ENCODE measurements at regions not wholly inside any gene's neighbourhood (a gene's known extent, or its start where the extent isn't known, plus 50 kb on each side); places are given as distances from the start of the nearest gene placed in this dataset.

- Histone ChIP-seq H3K36me3 (ENCODE audit: control insufficient read depth in 2 of 4, insufficient read depth in 4 of 4, low read length in 3 of 4) (no peaks in the 10 kb centered on the region), H3K23me2 (ENCODE audit: low read depth, low read length) (no peaks in the 10 kb centered on the region), H3K4me1 (replicated peaks in 1 of 4; ENCODE audit: control insufficient read depth in 3 of 4, insufficient read depth in 4 of 4, low read length in 3 of 4) (no peaks in the 10 kb centered on the region), H3K9ac (replicated peaks in 1 of 4; ENCODE audit: extremely low read depth in 1 of 4, low read depth in 3 of 4, low read length in 3 of 4) (no peak overlapping the region), H3K56ac (replicated peaks; ENCODE audit: insufficient read length, low read depth, low read length) (no peak overlapping the region), H3K27me3 (replicated peaks in 1 of 4; ENCODE audit: control insufficient read depth in 3 of 4, extremely low read depth in 1 of 4, insufficient read depth in 3 of 4, low read length in 3 of 4) (no peaks in the 10 kb centered on the region), H2BK12ac (ENCODE audit: low read depth, low read length) (no peak overlapping the region), H2AK5ac (ENCODE audit: low read depth, low read length) (no peak overlapping the region), H3K4me2 (ENCODE audit: insufficient read depth in 1 of 2, low read depth in 2 of 2, low read length in 2 of 2) (no peak overlapping the region), H4K8ac (ENCODE audit: extremely low read depth, insufficient read depth, low read length) (no peak overlapping the region), H4K5ac (ENCODE audit: insufficient read length, low read depth, low read length) (no peak overlapping the region), H2BK120ac (replicated peaks; ENCODE audit: low read depth, low read length) (no peak overlapping the region), H3K23ac (ENCODE audit: insufficient read length) (no peak overlapping the region), H2BK15ac (ENCODE audit: low read length) (no peak overlapping the region), H2BK5ac (ENCODE audit: low read depth, low read length) (no peak overlapping the region), H3K79me2 (ENCODE audit: control insufficient read depth in 1 of 2, insufficient read depth in 2 of 2, low read length in 2 of 2) (no peaks in the 10 kb centered on the region), H3K18ac (ENCODE audit: extremely low read depth, low read length) (no peak overlapping the region), H4K91ac (replicated peaks; ENCODE audit: insufficient read length, low read length) (no peak overlapping the region), H3K9me3 (ENCODE audit: insufficient read depth in 2 of 2, low read depth in 1 of 2, low read length in 1 of 2) (no peaks in the 10 kb centered on the region), H4K20me1 (replicated peaks in 1 of 2; ENCODE audit: control insufficient read depth in 1 of 2, insufficient read depth in 2 of 2, low read length in 2 of 2) (no peaks in the 10 kb centered on the region), H3K79me1 (ENCODE audit: low read depth, low read length) (no peaks in the 10 kb centered on the region), H3K14ac (ENCODE audit: insufficient read length) (no peak overlapping the region), H3K4me3 (ENCODE audit: extremely low read depth in 1 of 4, insufficient read depth in 2 of 4, low read depth in 3 of 4, low read length in 4 of 4) (no peak overlapping the region), H2BK20ac (ENCODE audit: low read length) (no peak overlapping the region), H3K27ac (ENCODE audit: low read depth, low read length) (no peak overlapping the region), H2AFZ (ENCODE audit: low read length) (no peak overlapping the region), H3K4ac (replicated peaks; ENCODE audit: insufficient read length, low read depth, low read length) (no peak overlapping the region)
- ChIA-PET CTCF (ENCODE audit: partially characterized antibody) (no interaction called here), POLR2A (ENCODE audit: partially characterized antibody) (no interaction called here)
- WGBS, 2 experiments (ENCODE audit: extremely low coverage in 1 of 2, insufficient coverage in 1 of 2, insufficient read length in 1 of 2, insufficient replicate concordance in 2 of 2, low coverage in 1 of 2, low lambda C conversion rate in 2 of 2, missing lambda C conversion rate in 1 of 2), result 67% methylated on average over 2 of the region's 2 CpGs; no CpG with 5 or more reads in 1 of the 2 experiments
- DNase-seq (ENCODE audit: low read depth in 1 of 2, low spot score in 2 of 2), result no peak
- FAIRE-seq, result no peak
- TF ChIP-seq RFX5 (IDR thresholded peaks at IDR 0.05; ENCODE audit: borderline replicate concordance, low read depth, low read length), result no peak
- TF ChIP-seq SP1 (IDR thresholded peaks at IDR 0.05; ENCODE audit: low read depth, low read length), result no peak
- no peak for TF ChIP-seq PHF8 (conservative IDR thresholded peaks at IDR 0.05; ENCODE audit: low read depth, low read length)
- TF ChIP-seq SUZ12 (IDR thresholded peaks at IDR 0.05; ENCODE audit: low read length), result no peak
- no peak for TF ChIP-seq ZNF274 (IDR thresholded peaks at IDR 0.05; ENCODE audit: borderline replicate concordance, extremely low read depth, low read length)
- TF ChIP-seq YY1 (IDR thresholded peaks at IDR 0.05; ENCODE audit: low read depth, low read length), result no peak
- no peak for TF ChIP-seq SRF (IDR thresholded peaks at IDR 0.05; ENCODE audit: low read depth, low read length)
- TF ChIP-seq, protein P1, sequence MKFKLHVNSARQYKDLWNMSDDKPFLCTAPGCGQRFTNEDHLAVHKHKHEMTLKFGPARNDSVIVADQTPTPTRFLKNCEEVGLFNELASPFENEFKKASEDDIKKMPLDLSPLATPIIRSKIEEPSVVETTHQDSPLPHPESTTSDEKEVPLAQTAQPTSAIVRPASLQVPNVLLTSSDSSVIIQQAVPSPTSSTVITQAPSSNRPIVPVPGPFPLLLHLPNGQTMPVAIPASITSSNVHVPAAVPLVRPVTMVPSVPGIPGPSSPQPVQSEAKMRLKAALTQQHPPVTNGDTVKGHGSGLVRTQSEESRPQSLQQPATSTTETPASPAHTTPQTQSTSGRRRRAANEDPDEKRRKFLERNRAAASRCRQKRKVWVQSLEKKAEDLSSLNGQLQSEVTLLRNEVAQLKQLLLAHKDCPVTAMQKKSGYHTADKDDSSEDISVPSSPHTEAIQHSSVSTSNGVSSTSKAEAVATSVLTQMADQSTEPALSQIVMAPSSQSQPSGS (IDR thresholded peaks at IDR 0.05; ENCODE audit: low read length), result no peak
- no peak for TF ChIP-seq EGR1 (IDR thresholded peaks at IDR 0.05; ENCODE audit: borderline replicate concordance, low read depth, low read length)
- TF ChIP-seq CEBPB (IDR thresholded peaks at IDR 0.05; ENCODE audit: low read depth, low read length), result no peak
- TF ChIP-seq TEAD4 (IDR thresholded peaks at IDR 0.05; ENCODE audit: low read depth, low read length), result no peak
- no peak for TF ChIP-seq HDAC2 (IDR thresholded peaks at IDR 0.05; ENCODE audit: borderline replicate concordance in 1 of 2, low read depth in 2 of 2, low read length in 2 of 2)
- TF ChIP-seq SIX5 (IDR thresholded peaks at IDR 0.05; ENCODE audit: low read depth, low read length), result no peak
- no peak for TF ChIP-seq RNF2 (IDR thresholded peaks at IDR 0.05; ENCODE audit: borderline replicate concordance, low read depth, low read length, missing control alignments, poor library complexity, severe bottlenecking)
These were observed 750.5 kb upstream of the DDX18 start for GRCh38 chr2:117064021-117064420.
